NB4 (cell line): ENCODE measurements at regions not wholly inside any gene's neighbourhood (a gene's known extent, or its start where the extent isn't known, plus 50 kb on each side); places are given as distances from the start of the nearest gene placed in this dataset.

Experiments
- CTCF ChIP-seq: IDR thresholded peaks from one replicate; pipeline ENCODE4 v1.5.1; 2012; ENCODE audit warnings: low read depth, low read length
- MAX ChIP-seq: IDR thresholded peaks from 2 replicates; pipeline ENCODE4 v1.6.1; 2011; ENCODE audit warnings: low read depth, low read length
- MYC ChIP-seq: IDR thresholded peaks from 2 replicates; pipeline ENCODE4 v1.6.1; 2011; ENCODE audit warnings: low read depth, low read length
- POLR2A ChIP-seq: IDR thresholded peaks from 2 replicates; pipeline ENCODE4 v1.6.1; 2011; ENCODE audit warnings: mild to moderate bottlenecking; ENCODE audit not compliant: insufficient read length; ENCODE audit errors: extremely low read depth

GRCh38 chr15:31208817-31209216 lies 107.3 kb upstream of the TRPM1 start:
- no peak for TF ChIP-seq CTCF
- no peak for TF ChIP-seq MYC
- no peak for TF ChIP-seq POLR2A
- TF ChIP-seq MAX: no peak
